Endothelial cell of umbilical vein (primary cell): ENCODE measurements at regions not wholly inside any gene's neighbourhood (a gene's known extent, or its start where the extent isn't known, plus 50 kb on each side); places are given as distances from the start of the nearest gene placed in this dataset.
"Not testable (repeated sequence)": the region's sequence is repeated elsewhere in the genome, so short reads cannot be mapped to it uniquely, and the experiment has no call there.

ENCODE experiments used
- BruUV-seq: library from RNA; stranded (reverse); fragments of 400-500 nt; replicated peaks from 2 replicates; lab custom pipeline; 2021; lab: Mats Ljungman, UMichigan
- CTCF ChIA-PET: fragments of 300-600, 350-600 bp; sonication (Branson Sonifier 250); formaldehyde crosslinking; loops from one replicate; lab custom pipeline; 2021; ENCODE audit warnings: antibody characterized with exemption, inconsistent platforms; lab: Charles Lee
- POLR2A ChIA-PET: fragments of 300-600, 350-600 bp; sonication (Branson Sonifier 250); formaldehyde crosslinking; loops from one replicate; lab custom pipeline; 2021; ENCODE audit warnings: antibody characterized with exemption, inconsistent platforms; lab: Charles Lee
- DNase-seq: peaks from one replicate; pipeline ENCODE4 v3.0.0-alpha.2; 2011; ENCODE audit warnings: low read depth, low spot score
- FAIRE-seq: peaks from 2 replicates; lab custom pipeline; 2011; peaks lifted over from hg19 to GRCh38; lab: Jason Lieb, UNC
- H2AFZ ChIP-seq: 2 replicates; pipeline ENCODE4 v1.6.0; 2012; ENCODE audit warnings: low read depth, low read length, control low read depth, inconsistent platforms
- H3K27ac ChIP-seq: 2 replicates; pipeline ENCODE4 v1.5.1; 2011; ENCODE audit warnings: low read depth, mild to moderate bottlenecking, control low read depth, low read length, moderate library complexity; ENCODE audit not compliant: insufficient read depth
- H3K27me3 ChIP-seq, 2 experiments: 2 replicates each; pipeline versions ENCODE4 v1.6.0 to v1.6.1; 2011; ENCODE audit warnings: low read length in 2 of 2, mixed read lengths in 1 of 2; ENCODE audit not compliant: control insufficient read depth in 2 of 2, insufficient read depth in 2 of 2
- H3K36me3 ChIP-seq, 2 experiments: 2 replicates in 1 of 2; 3 replicates in 1 of 2; pipeline ENCODE4 v1.5.1; 2011; ENCODE audit warnings: low read length in 2 of 2, mild to moderate bottlenecking in 1 of 2, moderate library complexity in 1 of 2; ENCODE audit not compliant: control insufficient read depth in 2 of 2, insufficient read depth in 2 of 2; ENCODE audit errors: extremely low read depth in 1 of 2
- H3K4me1 ChIP-seq: 3 replicates; pipeline ENCODE4 v1.5.1; 2011; ENCODE audit warnings: mild to moderate bottlenecking, low read length; ENCODE audit not compliant: control insufficient read depth, insufficient read depth; ENCODE audit errors: extremely low read depth
- H3K4me2 ChIP-seq: 2 replicates; pipeline ENCODE4 v1.6.1; 2011; ENCODE audit warnings: low read length, control low read depth, mixed read lengths; ENCODE audit not compliant: insufficient read depth
- H3K4me3 ChIP-seq, 3 experiments: fragments of 200-600 bp in 1 of 3; sonication (generic), shearing (Covaris generic) in 1 of 3; replicated peaks in 1 of 3; 2 replicates each; pipeline ENCODE4 v1.5.1; 2011 to 2016; ENCODE audit warnings: control low read depth in 3 of 3, low read length in 3 of 3, mild to moderate bottlenecking in 2 of 3, inconsistent platforms in 1 of 3, low read depth in 1 of 3, moderate library complexity in 1 of 3; ENCODE audit not compliant: insufficient read depth in 1 of 3
- H3K79me2 ChIP-seq: 2 replicates; pipeline ENCODE4 v1.6.0; 2012; ENCODE audit warnings: low read length, inconsistent platforms; ENCODE audit not compliant: control insufficient read depth, insufficient read depth
- H3K9ac ChIP-seq: replicated peaks from 2 replicates; pipeline ENCODE3; 2011; ENCODE audit warnings: low read length, control low read depth; ENCODE audit not compliant: insufficient read depth; ENCODE audit errors: extremely low read depth
- H3K9me1 ChIP-seq: replicated peaks from 3 replicates; pipeline ENCODE4 v1.6.0; 2011; ENCODE audit warnings: mild to moderate bottlenecking, low read length; ENCODE audit not compliant: control insufficient read depth, insufficient read depth; ENCODE audit errors: extremely low read depth
- H3K9me3 ChIP-seq: replicated peaks from 2 replicates; pipeline ENCODE4 v1.5.1; 2012; ENCODE audit warnings: low read length, inconsistent platforms; ENCODE audit not compliant: control insufficient read depth, insufficient read depth
- H4K20me1 ChIP-seq: replicated peaks from 2 replicates; pipeline ENCODE3; 2011; ENCODE audit warnings: mild to moderate bottlenecking, low read length; ENCODE audit not compliant: control insufficient read depth, insufficient read depth; ENCODE audit errors: extremely low read depth
- EZH2 ChIP-seq: IDR thresholded peaks from 2 replicates; pipeline ENCODE4 v1.6.1; 2012; ENCODE audit warnings: borderline replicate concordance, low read depth, mild to moderate bottlenecking, moderate library complexity, low read length, inconsistent platforms; ENCODE audit not compliant: severe bottlenecking
- FOS ChIP-seq: IDR thresholded peaks from 2 replicates; pipeline ENCODE4 v1.6.1; 2011; ENCODE audit warnings: mild to moderate bottlenecking, low read length, moderate library complexity, borderline replicate concordance; ENCODE audit not compliant: insufficient read depth
- JUN ChIP-seq: IDR thresholded peaks from 2 replicates; pipeline ENCODE4 v1.6.1; 2011; ENCODE audit warnings: borderline replicate concordance, low read depth; ENCODE audit not compliant: insufficient read length, insufficient read depth
- MAX ChIP-seq: IDR thresholded peaks from 2 replicates; pipeline ENCODE4 v1.6.1; 2011; ENCODE audit not compliant: insufficient read depth, insufficient read length
- MYC ChIP-seq: IDR thresholded peaks from one replicate; pipeline ENCODE4 v1.6.1; 2011; ENCODE audit warnings: mild to moderate bottlenecking, low read depth, low read length
- POLR2AphosphoS5 ChIP-seq: IDR thresholded peaks from 2 replicates; pipeline ENCODE4 v1.6.1; 2012; ENCODE audit warnings: low read depth, mild to moderate bottlenecking, control low read depth, low read length, moderate library complexity; ENCODE audit not compliant: insufficient read depth
- dilution Hi-C: fragments of 300-500 bp; cut with MboI; formaldehyde crosslinking; loops from one replicate; pipeline ENCODE4 v1.15.0; 2019; ENCODE audit warnings: low sequenced_read_pairs; ENCODE audit not compliant: extremely low pct_ligation_motif_present
- intact Hi-C: fragments of 100-400 bp; cut with micrococcal nuclease; formaldehyde crosslinking; loops from one replicate; pipeline ENCODE4 v1.10.0; 2022

DNA sequence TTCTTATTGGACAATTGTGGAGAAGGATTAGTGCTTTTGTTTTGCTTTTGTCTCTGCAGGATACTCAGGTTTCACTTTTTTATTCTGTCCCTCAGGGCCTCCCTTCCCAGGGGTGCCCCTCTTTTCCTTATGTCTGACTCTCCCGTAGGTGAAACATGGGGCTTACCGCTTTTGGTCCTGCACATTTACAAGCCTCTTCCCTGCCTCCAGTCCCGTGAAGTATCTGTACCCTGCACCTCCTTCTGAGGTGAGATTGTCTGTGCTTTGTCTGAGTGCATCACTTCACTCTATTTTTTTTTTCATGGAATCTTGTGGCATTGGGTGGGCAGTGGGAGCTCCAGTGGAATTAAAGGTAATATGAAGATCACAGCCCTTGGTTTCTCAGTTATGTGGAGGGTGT is 758.1 kb upstream of the TPTE start:
- POLR2A ChIA-PET: no interaction called here
- H3K4me2 ChIP-seq: no peak overlapping the region
- no peaks in the 10 kb centered on the region for H3K9me1 ChIP-seq
- TF ChIP-seq FOS (no peak), EZH2 (no peak), MAX (no peak), MYC (no peak)
- DNase-seq (no peak), FAIRE-seq (no peak)
- no peaks in the 10 kb centered on the region for H4K20me1 ChIP-seq
- CTCF ChIA-PET: no interaction called here
- H2AFZ ChIP-seq: no peak overlapping the region
- peaks cover 38% of the 10 kb centered on the region for H3K9me3 ChIP-seq
- no peaks in the 10 kb centered on the region for H3K79me2 ChIP-seq
- intact Hi-C loops: no loop called here
- no peaks in the 10 kb centered on the region for H3K36me3 ChIP-seq
- no TSS peak for BruUV-seq
- H3K9ac ChIP-seq: no peak overlapping the region
- H3K4me3 ChIP-seq: no peak overlapping the region
- H3K27me3 ChIP-seq: no peaks in the 10 kb centered on the region
- no peaks in the 10 kb centered on the region for H3K4me1 ChIP-seq
- H3K27ac ChIP-seq: no peak overlapping the region
- dilution Hi-C loops: no loop called here

DNA sequence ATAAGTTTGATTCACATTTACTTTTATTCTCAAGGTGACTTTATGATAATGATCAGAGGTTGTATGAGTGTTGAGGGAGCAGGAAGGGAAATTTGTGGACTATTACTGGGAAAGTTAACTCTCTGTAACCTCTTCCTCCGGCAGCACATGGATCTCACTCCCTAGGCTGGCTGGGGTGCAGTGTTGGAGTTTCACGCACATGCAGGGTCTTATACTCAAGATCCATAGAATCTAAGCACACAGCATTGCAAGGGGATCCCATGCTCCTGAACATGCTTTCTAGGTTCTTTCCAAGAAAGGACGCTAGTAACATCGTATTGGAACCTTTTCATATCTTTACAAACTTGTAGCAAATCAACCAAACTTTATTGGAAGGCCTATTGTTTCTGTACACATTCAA is 757.6 kb upstream of the TPTE start:
- no peak for TF ChIP-seq EZH2
- no peak for TF ChIP-seq JUN
- no peak for TF ChIP-seq POLR2AphosphoS5
- no peak for TF ChIP-seq FOS
- intact Hi-C loops (no loop called here), dilution Hi-C loops (no loop called here)
- no peak overlapping the region for H3K4me3 ChIP-seq
- H3K27me3 ChIP-seq: no peaks in the 10 kb centered on the region
- CTCF ChIA-PET: no interaction called here
- H3K79me2 ChIP-seq: no peaks in the 10 kb centered on the region
- peaks cover 39% of the 10 kb centered on the region for H3K9me3 ChIP-seq
- BruUV-seq: no TSS peak
- no peaks in the 10 kb centered on the region for H4K20me1 ChIP-seq
- H3K4me2 ChIP-seq: no peak overlapping the region
- no peak for FAIRE-seq
- POLR2A ChIA-PET: no interaction called here
- no peak for DNase-seq
- H3K4me1 ChIP-seq: no peaks in the 10 kb centered on the region
- no peaks in the 10 kb centered on the region for H3K9me1 ChIP-seq
- no peaks in the 10 kb centered on the region for H3K36me3 ChIP-seq
- no peak overlapping the region for H3K27ac ChIP-seq
- no peak overlapping the region for H3K9ac ChIP-seq
- no peak overlapping the region for H2AFZ ChIP-seq

DNA sequence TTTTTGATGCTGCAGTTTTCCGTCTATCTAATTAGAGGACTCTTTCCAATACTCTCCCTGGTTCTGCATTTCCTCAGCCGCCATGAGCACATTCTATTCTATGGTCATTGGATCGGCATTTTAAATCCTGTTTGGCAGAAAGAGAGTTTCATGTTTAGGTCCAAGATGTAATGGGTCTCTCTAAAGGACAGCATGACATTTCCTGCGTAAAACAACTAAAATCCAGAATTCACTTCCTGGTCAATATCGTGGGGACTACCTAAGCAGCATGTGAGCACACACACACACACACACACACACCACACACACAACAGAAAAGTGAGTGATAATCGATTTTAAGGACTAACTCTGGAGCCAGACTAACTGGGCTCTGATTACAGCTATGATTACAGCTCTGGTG is 757.1 kb upstream of the TPTE start:
- H3K79me2 ChIP-seq, CTCF ChIA-PET, H3K4me2 ChIP-seq, H3K36me3 ChIP-seq, H3K9me1 ChIP-seq, H3K4me3 ChIP-seq, BruUV-seq, dilution Hi-C loops, H3K9ac ChIP-seq, H3K4me1 ChIP-seq, DNase-seq, H4K20me1 ChIP-seq, H3K27ac ChIP-seq, intact Hi-C loops, POLR2A ChIA-PET, H3K27me3 ChIP-seq, FAIRE-seq, H2AFZ ChIP-seq: not testable (repeated sequence)
- H3K9me3 ChIP-seq: peaks cover 35% of the 10 kb centered on the region
